H9 (cell line): ENCODE measurements at regions not wholly inside any gene's neighbourhood (a gene's known extent, or its start where the extent isn't known, plus 50 kb on each side); places are given as distances from the start of the nearest gene placed in this dataset.

ENCODE experiments used
- DNase-seq: peaks from one replicate; pipeline ENCODE4 v3.0.0-alpha.2; 2017
- H2AFZ ChIP-seq: one replicate; pipeline ENCODE4 v1.6.1; 2013; ENCODE audit warnings: mild to moderate bottlenecking, low read length, control low read depth, moderate library complexity
- H2AK5ac ChIP-seq: 2 replicates; pipeline ENCODE4 v1.6.1; 2013; ENCODE audit warnings: low read length, control low read depth, mixed read lengths; ENCODE audit not compliant: insufficient read length
- H2BK120ac ChIP-seq: one replicate; pipeline ENCODE4 v1.6.1; 2013; ENCODE audit warnings: low read depth, mild to moderate bottlenecking, low read length, control low read depth, inconsistent platforms; ENCODE audit not compliant: poor library complexity, severe bottlenecking
- H2BK12ac ChIP-seq: 2 replicates; pipeline ENCODE4 v1.6.1; 2013; ENCODE audit warnings: low read length, control low read depth, mixed read lengths, low read depth; ENCODE audit not compliant: insufficient read length
- H2BK15ac ChIP-seq: 2 replicates; pipeline ENCODE4 v1.6.1; 2013; ENCODE audit warnings: low read depth, low read length, control low read depth
- H2BK20ac ChIP-seq: one replicate; pipeline ENCODE4 v1.6.1; 2013; ENCODE audit warnings: low read depth, mild to moderate bottlenecking, low read length, control low read depth, inconsistent platforms; ENCODE audit not compliant: poor library complexity, severe bottlenecking
- H2BK5ac ChIP-seq: 2 replicates; pipeline ENCODE4 v1.6.1; 2013; ENCODE audit warnings: low read length, control low read depth, mixed read lengths; ENCODE audit not compliant: insufficient read length
- H3K14ac ChIP-seq: 2 replicates; pipeline ENCODE4 v1.6.1; 2013; ENCODE audit warnings: low read length, control low read depth; ENCODE audit not compliant: insufficient read depth
- H3K18ac ChIP-seq: 2 replicates; pipeline ENCODE4 v1.6.1; 2013; ENCODE audit warnings: low read depth, mild to moderate bottlenecking, mixed read lengths, low read length, control low read depth; ENCODE audit not compliant: insufficient read length
- H3K23ac ChIP-seq: 2 replicates; pipeline ENCODE4 v1.6.1; 2013; ENCODE audit warnings: low read length, control low read depth, mixed read lengths, low read depth; ENCODE audit not compliant: insufficient read length
- H3K23me2 ChIP-seq: 2 replicates; pipeline ENCODE4 v1.6.1; 2013; ENCODE audit warnings: low read depth, mild to moderate bottlenecking, mixed read lengths, low read length, control low read depth; ENCODE audit not compliant: insufficient read length, poor library complexity, severe bottlenecking
- H3K27ac ChIP-seq: 2 replicates; pipeline ENCODE4 v1.5.1; 2013; ENCODE audit warnings: low read length, control low read depth, mixed read lengths, low read depth; ENCODE audit not compliant: insufficient read length
- H3K27me3 ChIP-seq: 2 replicates; pipeline ENCODE4 v1.6.1; 2013; ENCODE audit warnings: low read length, control low read depth, inconsistent platforms; ENCODE audit not compliant: insufficient read depth
- H3K4ac ChIP-seq: 2 replicates; pipeline ENCODE4 v1.6.1; 2013; ENCODE audit warnings: low read depth, mild to moderate bottlenecking, control low read depth, inconsistent platforms, low read length, moderate library complexity
- H3K4me1 ChIP-seq: 2 replicates; pipeline ENCODE4 v1.6.1; 2013; ENCODE audit warnings: low read length, control low read depth, inconsistent platforms; ENCODE audit not compliant: insufficient read depth
- H3K4me2 ChIP-seq: 2 replicates; pipeline ENCODE4 v1.6.1; 2013; ENCODE audit warnings: low read length, control low read depth, mixed read lengths; ENCODE audit not compliant: insufficient read length, insufficient read depth
- H3K56ac ChIP-seq: 2 replicates; pipeline ENCODE4 v1.6.1; 2013; ENCODE audit warnings: low read depth, mild to moderate bottlenecking, mixed read lengths, low read length, control low read depth; ENCODE audit not compliant: insufficient read length
- H3K79me1 ChIP-seq: 2 replicates; pipeline ENCODE4 v1.6.1; 2013; ENCODE audit warnings: low read depth, mild to moderate bottlenecking, moderate library complexity, low read length, control low read depth, inconsistent platforms; ENCODE audit not compliant: insufficient read depth, poor library complexity, severe bottlenecking
- H3K79me2 ChIP-seq: 2 replicates; pipeline ENCODE4 v1.6.1; 2013; ENCODE audit warnings: low read length, control low read depth, inconsistent platforms; ENCODE audit not compliant: insufficient read depth
- H3K9ac ChIP-seq: 2 replicates; pipeline ENCODE4 v1.6.1; 2013; ENCODE audit warnings: low read length, control low read depth, mixed read lengths; ENCODE audit not compliant: insufficient read length; ENCODE audit errors: extremely low read depth
- H3K9me3 ChIP-seq: one replicate; pipeline ENCODE4 v1.6.1; 2013; ENCODE audit warnings: low read depth, low read length, inconsistent platforms; ENCODE audit not compliant: control insufficient read depth
- H3T11ph ChIP-seq: one replicate; pipeline ENCODE4 v1.6.1; 2013; ENCODE audit warnings: mild to moderate bottlenecking, low read length, control low read depth, inconsistent platforms
- H4K20me1 ChIP-seq: one replicate; pipeline ENCODE4 v1.6.1; 2013; ENCODE audit not compliant: control insufficient read depth, insufficient read length, insufficient read depth
- H4K5ac ChIP-seq: 2 replicates; pipeline ENCODE4 v1.6.1; 2013; ENCODE audit warnings: low read depth, mild to moderate bottlenecking, mixed read lengths, low read length, control low read depth; ENCODE audit not compliant: insufficient read length
- H4K8ac ChIP-seq: replicated peaks from 2 replicates; pipeline ENCODE4 v1.6.1; 2013; ENCODE audit warnings: low read length, control low read depth, mixed read lengths, low read depth; ENCODE audit not compliant: insufficient read length
- H4K91ac ChIP-seq: 2 replicates; pipeline ENCODE4 v1.6.1; 2013; ENCODE audit warnings: low read depth, mild to moderate bottlenecking, moderate library complexity, mixed read lengths, low read length, control low read depth; ENCODE audit not compliant: insufficient read length
- H3K27ac Mint-ChIP-seq, 3 experiments: 2 replicates in 2 of 3; 3 replicates in 1 of 3; pipeline ENCODE4 v1.8.0; 2020 to 2021; ENCODE audit warnings: mixed read lengths in 3 of 3, mild to moderate bottlenecking in 1 of 3, moderate library complexity in 1 of 3
- H3K27me3 Mint-ChIP-seq: 2 replicates; pipeline ENCODE4 v1.8.0; 2021; ENCODE audit warnings: low read depth, mild to moderate bottlenecking, moderate library complexity, mixed read lengths
- H3K36me3 Mint-ChIP-seq, 3 experiments: 2 replicates in 2 of 3; 3 replicates in 1 of 3; pipeline ENCODE4 v1.8.0; 2020 to 2021; ENCODE audit warnings: low read depth in 3 of 3, mixed read lengths in 3 of 3; ENCODE audit not compliant: insufficient read depth in 1 of 3
- H3K4me1 Mint-ChIP-seq, 2 experiments: 2 replicates each; pipeline ENCODE4 v1.8.0; 2020; ENCODE audit warnings: mixed read lengths in 2 of 2
- H3K4me3 Mint-ChIP-seq, 2 experiments: 2 replicates in 1 of 2; 3 replicates in 1 of 2; pipeline ENCODE4 v1.8.0; 2020 to 2021; ENCODE audit warnings: mild to moderate bottlenecking in 2 of 2, mixed read lengths in 2 of 2, moderate library complexity in 1 of 2
- H3K9me3 Mint-ChIP-seq, 2 experiments: 2 replicates in 1 of 2; 3 replicates in 1 of 2; pipeline ENCODE4 v1.8.0; 2020; ENCODE audit warnings: mild to moderate bottlenecking in 2 of 2, mixed read lengths in 2 of 2, moderate library complexity in 1 of 2
- WGBS: extraction: QIAGEN DNeasy Blood & Tissue Kit; methylation state at CpG from one replicate; pipeline ENCODE4 v1.1.7; 2013; ENCODE audit warnings: missing lambda C conversion rate, low lambda C conversion rate, mixed read lengths; ENCODE audit not compliant: insufficient read length; ENCODE audit errors: extremely low coverage; 5-methylcytosine and 5-hydroxymethylcytosine counted together
- TF ChIP-seq, protein P1 (sequence below): fragments of 200-600 bp; sonication (generic); conservative IDR thresholded peaks from 3 replicates; pipeline ENCODE4 v1.8.0; 2021; ENCODE audit warnings: antibody characterized with exemption, mild to moderate bottlenecking

DNA sequence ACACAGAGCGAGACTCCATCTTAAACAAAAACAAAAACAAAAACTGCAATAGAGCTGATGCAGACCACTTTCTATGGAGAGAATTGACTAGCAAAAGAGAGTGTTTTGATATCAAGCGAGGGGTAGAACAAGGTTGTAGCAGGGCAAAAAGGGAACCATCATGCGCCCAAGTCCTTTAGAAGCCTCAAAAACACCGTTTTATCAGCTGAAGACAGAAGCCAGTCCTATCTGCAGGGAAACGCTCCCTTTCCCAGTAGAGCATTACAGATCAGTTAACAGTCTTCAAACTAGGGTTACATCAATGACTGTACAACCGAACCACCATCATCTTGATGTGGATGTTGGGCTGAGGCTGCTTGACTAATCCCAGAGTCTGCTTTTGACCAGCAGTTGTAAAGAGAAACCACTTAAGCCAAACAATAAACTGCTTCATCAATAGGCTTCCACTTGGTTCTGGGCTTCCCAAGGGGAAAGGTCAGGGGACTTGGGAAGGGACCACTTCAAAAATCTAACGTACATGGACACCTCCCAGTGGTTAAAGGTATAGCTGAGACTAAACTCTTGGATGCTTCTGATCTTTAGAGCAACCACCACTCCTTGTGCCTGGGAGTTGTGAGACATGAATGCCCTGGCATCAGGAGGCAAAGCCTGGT is 59.6 kb upstream of the SPDEF start:
- no peaks in the 10 kb centered on the region; the same call in 1 of the 2 replicates for H3K79me2 ChIP-seq

More for the DNA sequence above, 59.6 kb upstream of the SPDEF start:
- Mint-ChIP-seq H3K36me3 (peaks cover 0 to 2% (median 0%) of the 10 kb centered on the region in 3 experiments; a peak in 1 of 7 replicates), H3K4me1 (peaks cover 4 to 13% of the 10 kb centered on the region in 2 experiments), H3K9me3 (no peaks in the 10 kb centered on the region), H3K4me3 (no peak overlapping the region), H3K27ac (no peak overlapping the region), H3K27me3 (no peaks in the 10 kb centered on the region)
- no peaks in the 10 kb centered on the region for H3K9me3 ChIP-seq
- TF ChIP-seq, protein P1, sequence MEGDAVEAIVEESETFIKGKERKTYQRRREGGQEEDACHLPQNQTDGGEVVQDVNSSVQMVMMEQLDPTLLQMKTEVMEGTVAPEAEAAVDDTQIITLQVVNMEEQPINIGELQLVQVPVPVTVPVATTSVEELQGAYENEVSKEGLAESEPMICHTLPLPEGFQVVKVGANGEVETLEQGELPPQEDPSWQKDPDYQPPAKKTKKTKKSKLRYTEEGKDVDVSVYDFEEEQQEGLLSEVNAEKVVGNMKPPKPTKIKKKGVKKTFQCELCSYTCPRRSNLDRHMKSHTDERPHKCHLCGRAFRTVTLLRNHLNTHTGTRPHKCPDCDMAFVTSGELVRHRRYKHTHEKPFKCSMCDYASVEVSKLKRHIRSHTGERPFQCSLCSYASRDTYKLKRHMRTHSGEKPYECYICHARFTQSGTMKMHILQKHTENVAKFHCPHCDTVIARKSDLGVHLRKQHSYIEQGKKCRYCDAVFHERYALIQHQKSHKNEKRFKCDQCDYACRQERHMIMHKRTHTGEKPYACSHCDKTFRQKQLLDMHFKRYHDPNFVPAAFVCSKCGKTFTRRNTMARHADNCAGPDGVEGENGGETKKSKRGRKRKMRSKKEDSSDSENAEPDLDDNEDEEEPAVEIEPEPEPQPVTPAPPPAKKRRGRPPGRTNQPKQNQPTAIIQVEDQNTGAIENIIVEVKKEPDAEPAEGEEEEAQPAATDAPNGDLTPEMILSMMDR: no peak
- no peak overlapping the region for H3K56ac ChIP-seq
- H3K27me3 ChIP-seq: no peaks in the 10 kb centered on the region
- H2BK15ac ChIP-seq: no peak overlapping the region
- no peaks in the 10 kb centered on the region for H3K23me2 ChIP-seq
- H3K4me1 ChIP-seq: no peaks in the 10 kb centered on the region
- no peak overlapping the region for H3T11ph ChIP-seq
- no peak overlapping the region for H3K4me2 ChIP-seq
- H3K18ac ChIP-seq: no peak overlapping the region
- H3K27ac ChIP-seq: no peak overlapping the region
- no peak overlapping the region for H2BK120ac ChIP-seq
- no peak overlapping the region for H2BK12ac ChIP-seq
- WGBS: no CpG with 5 or more reads among the region's 7 CpGs
- no peak overlapping the region for H2BK20ac ChIP-seq
- DNase-seq: no peak
- H4K8ac ChIP-seq: no peak overlapping the region
- no peak overlapping the region for H4K91ac ChIP-seq
- H3K4ac ChIP-seq: no peak overlapping the region
- no peak overlapping the region for H2AFZ ChIP-seq
- no peak overlapping the region for H4K5ac ChIP-seq
- H3K23ac ChIP-seq: no peak overlapping the region
- H2AK5ac ChIP-seq: no peak overlapping the region
- H3K9ac ChIP-seq: no peak overlapping the region
- no peak overlapping the region for H3K14ac ChIP-seq
- no peak overlapping the region for H2BK5ac ChIP-seq
- H4K20me1 ChIP-seq: no peaks in the 10 kb centered on the region
- peaks cover 3% of the 10 kb centered on the region for H3K79me1 ChIP-seq
